ENCODE measurements at regions not wholly inside any gene's neighbourhood (a gene's known extent, or its start where the extent isn't known, plus 50 kb on each side); places are given as distances from the start of the nearest gene placed in this dataset.
A peak's percentile ranks its signal among the peaks of the same experiment; 100 is the strongest.
"Not testable (repeated sequence)": the region's sequence is repeated elsewhere in the genome, so short reads cannot be mapped to it uniquely, and the experiment has no call there.

- Histone ChIP-seq H3K18ac (ENCODE audit: low read length) (peak overlapping the region; percentile 70), H3K4ac (ENCODE audit: low read depth, low read length) (peak overlapping the region; percentile 71), H3K56ac (ENCODE audit: low read length) (peak overlapping the region; percentile 34), H3K27ac (ENCODE audit: low read depth, low read length) (peak overlapping the region; percentile 27)
- H2BK5ac ChIP-seq (ENCODE audit: low read length); H3K27me3 ChIP-seq (ENCODE audit: insufficient read depth, low read length, poor library complexity); H3K79me1 ChIP-seq (ENCODE audit: low read length); H3K4me1 ChIP-seq (ENCODE audit: control insufficient read depth, low read depth, low read length); H4K5ac ChIP-seq (ENCODE audit: low read length); H4K8ac ChIP-seq (ENCODE audit: low read depth, low read length); H3K4me3 ChIP-seq (ENCODE audit: low read length); H3K4me2 ChIP-seq (ENCODE audit: low read length); H2AK5ac ChIP-seq (ENCODE audit: low read length); H3K79me2 ChIP-seq (ENCODE audit: control insufficient read depth, insufficient read depth, low read length); H3K9ac ChIP-seq (ENCODE audit: low read length); H3K23ac ChIP-seq (ENCODE audit: low read length); H2BK15ac ChIP-seq (replicated peaks; ENCODE audit: low read depth); H3K36me3 ChIP-seq (ENCODE audit: control insufficient read depth, insufficient read depth, low read length); H2BK120ac ChIP-seq (ENCODE audit: low read depth, low read length): not testable (repeated sequence)
- no CpG with 5 or more reads among the region's 8 CpGs for WGBS (ENCODE audit: extremely low coverage, insufficient coverage, low lambda C conversion rate)
- peak; percentile 72 for DNase-seq
These were observed 90.0 kb upstream of the ZNF195 start for GRCh38 chr11:3468963-3469362.

GRCh38 chr11:3467599-3467998 lies 88.7 kb upstream of the ZNF195 start:
- not testable (repeated sequence) for H3K4me2 ChIP-seq (ENCODE audit: low read length); H4K5ac ChIP-seq (ENCODE audit: low read length); H3K4me3 ChIP-seq (ENCODE audit: low read length); H3K9ac ChIP-seq (ENCODE audit: low read length); DNase-seq; H3K18ac ChIP-seq (ENCODE audit: low read length); H3K27me3 ChIP-seq (ENCODE audit: insufficient read depth, low read length, poor library complexity); H3K56ac ChIP-seq (ENCODE audit: low read length); H3K4ac ChIP-seq (ENCODE audit: low read depth, low read length); H3K4me1 ChIP-seq (ENCODE audit: control insufficient read depth, low read depth, low read length); H2BK120ac ChIP-seq (ENCODE audit: low read depth, low read length); H3K79me1 ChIP-seq (ENCODE audit: low read length); H3K79me2 ChIP-seq (ENCODE audit: control insufficient read depth, insufficient read depth, low read length); H2AK5ac ChIP-seq (ENCODE audit: low read length); H3K27ac ChIP-seq (ENCODE audit: low read depth, low read length); H3K36me3 ChIP-seq (ENCODE audit: control insufficient read depth, insufficient read depth, low read length); H4K8ac ChIP-seq (ENCODE audit: low read depth, low read length); H2BK15ac ChIP-seq (replicated peaks; ENCODE audit: low read depth); H3K23ac ChIP-seq (ENCODE audit: low read length); H2BK5ac ChIP-seq (ENCODE audit: low read length)
- WGBS (ENCODE audit: extremely low coverage, insufficient coverage, low lambda C conversion rate): no CpG with 5 or more reads among the region's 5 CpGs

- not testable (repeated sequence) for H2BK120ac ChIP-seq (ENCODE audit: low read depth, low read length); H2AK5ac ChIP-seq (ENCODE audit: low read length); H2BK5ac ChIP-seq (ENCODE audit: low read length); H3K36me3 ChIP-seq (ENCODE audit: control insufficient read depth, insufficient read depth, low read length); H3K79me2 ChIP-seq (ENCODE audit: control insufficient read depth, insufficient read depth, low read length); H3K9ac ChIP-seq (ENCODE audit: low read length); H3K27ac ChIP-seq (ENCODE audit: low read depth, low read length); H3K4ac ChIP-seq (ENCODE audit: low read depth, low read length); DNase-seq; H3K27me3 ChIP-seq (ENCODE audit: insufficient read depth, low read length, poor library complexity); H3K23ac ChIP-seq (ENCODE audit: low read length); H4K5ac ChIP-seq (ENCODE audit: low read length); H3K4me3 ChIP-seq (ENCODE audit: low read length); H3K79me1 ChIP-seq (ENCODE audit: low read length); H2BK15ac ChIP-seq (replicated peaks; ENCODE audit: low read depth); H4K8ac ChIP-seq (ENCODE audit: low read depth, low read length); H3K4me2 ChIP-seq (ENCODE audit: low read length); H3K4me1 ChIP-seq (ENCODE audit: control insufficient read depth, low read depth, low read length)
- peak overlapping the region; percentile 25 for H3K18ac ChIP-seq (ENCODE audit: low read length)
- peak overlapping the region; percentile 67 for H3K56ac ChIP-seq (ENCODE audit: low read length)
- no CpG with 5 or more reads among the region's 10 CpGs for WGBS (ENCODE audit: extremely low coverage, insufficient coverage, low lambda C conversion rate)
These were observed 76.7 kb upstream of the ZNF195 start for GRCh38 chr11:3455666-3456065.

- not testable (repeated sequence) for H3K23ac ChIP-seq (ENCODE audit: low read length); H3K56ac ChIP-seq (ENCODE audit: low read length); H3K27ac ChIP-seq (ENCODE audit: low read depth, low read length); H3K4ac ChIP-seq (ENCODE audit: low read depth, low read length); H3K4me1 ChIP-seq (ENCODE audit: control insufficient read depth, low read depth, low read length); H3K79me2 ChIP-seq (ENCODE audit: control insufficient read depth, insufficient read depth, low read length); H2BK5ac ChIP-seq (ENCODE audit: low read length); H3K18ac ChIP-seq (ENCODE audit: low read length); H3K79me1 ChIP-seq (ENCODE audit: low read length); H3K4me3 ChIP-seq (ENCODE audit: low read length); H3K36me3 ChIP-seq (ENCODE audit: control insufficient read depth, insufficient read depth, low read length); H4K5ac ChIP-seq (ENCODE audit: low read length); H2AK5ac ChIP-seq (ENCODE audit: low read length); H2BK120ac ChIP-seq (ENCODE audit: low read depth, low read length); H2BK15ac ChIP-seq (replicated peaks; ENCODE audit: low read depth); H4K8ac ChIP-seq (ENCODE audit: low read depth, low read length); H3K4me2 ChIP-seq (ENCODE audit: low read length); H3K9ac ChIP-seq (ENCODE audit: low read length); H3K27me3 ChIP-seq (ENCODE audit: insufficient read depth, low read length, poor library complexity)
- WGBS (ENCODE audit: extremely low coverage, insufficient coverage, low lambda C conversion rate): no CpG with 5 or more reads among the region's 16 CpGs
- peak; percentile 85 for DNase-seq
These were observed 75.9 kb upstream of the ZNF195 start for GRCh38 chr11:3454844-3455243.

GRCh38 chr11:3453596-3454256 lies 74.8 kb upstream of the ZNF195 start:
- H2AK5ac ChIP-seq (ENCODE audit: low read length); H3K4ac ChIP-seq (ENCODE audit: low read depth, low read length); H4K8ac ChIP-seq (ENCODE audit: low read depth, low read length); H3K18ac ChIP-seq (ENCODE audit: low read length); H3K27me3 ChIP-seq (ENCODE audit: insufficient read depth, low read length, poor library complexity); H2BK5ac ChIP-seq (ENCODE audit: low read length); H3K4me1 ChIP-seq (ENCODE audit: control insufficient read depth, low read depth, low read length); H3K79me2 ChIP-seq (ENCODE audit: control insufficient read depth, insufficient read depth, low read length); H3K4me2 ChIP-seq (ENCODE audit: low read length); H3K79me1 ChIP-seq (ENCODE audit: low read length); H3K36me3 ChIP-seq (ENCODE audit: control insufficient read depth, insufficient read depth, low read length); H3K23ac ChIP-seq (ENCODE audit: low read length); H3K9ac ChIP-seq (ENCODE audit: low read length); H4K5ac ChIP-seq (ENCODE audit: low read length); H3K4me3 ChIP-seq (ENCODE audit: low read length); H3K27ac ChIP-seq (ENCODE audit: low read depth, low read length); H2BK120ac ChIP-seq (ENCODE audit: low read depth, low read length); DNase-seq; H2BK15ac ChIP-seq (replicated peaks; ENCODE audit: low read depth): not testable (repeated sequence)
- peak overlapping the region; percentile 5 for H3K56ac ChIP-seq (ENCODE audit: low read length)
- no CpG with 5 or more reads among the region's 9 CpGs for WGBS (ENCODE audit: extremely low coverage, insufficient coverage, low lambda C conversion rate)

- DNase-seq; H3K27me3 ChIP-seq (ENCODE audit: insufficient read depth, low read length, poor library complexity); H3K36me3 ChIP-seq (ENCODE audit: control insufficient read depth, insufficient read depth, low read length); H3K79me2 ChIP-seq (ENCODE audit: control insufficient read depth, insufficient read depth, low read length); H3K4me2 ChIP-seq (ENCODE audit: low read length); H3K27ac ChIP-seq (ENCODE audit: low read depth, low read length); H3K23ac ChIP-seq (ENCODE audit: low read length); H3K56ac ChIP-seq (ENCODE audit: low read length); H3K4ac ChIP-seq (ENCODE audit: low read depth, low read length); H3K4me3 ChIP-seq (ENCODE audit: low read length); H3K4me1 ChIP-seq (ENCODE audit: control insufficient read depth, low read depth, low read length); H2BK5ac ChIP-seq (ENCODE audit: low read length); H3K9ac ChIP-seq (ENCODE audit: low read length); H3K18ac ChIP-seq (ENCODE audit: low read length); H2AK5ac ChIP-seq (ENCODE audit: low read length); H4K8ac ChIP-seq (ENCODE audit: low read depth, low read length); H4K5ac ChIP-seq (ENCODE audit: low read length); H3K79me1 ChIP-seq (ENCODE audit: low read length); H2BK120ac ChIP-seq (ENCODE audit: low read depth, low read length); H2BK15ac ChIP-seq (replicated peaks; ENCODE audit: low read depth): not testable (repeated sequence)
- no CpG with 5 or more reads among the region's 1 CpG for WGBS (ENCODE audit: extremely low coverage, insufficient coverage, low lambda C conversion rate)
These were observed 71.9 kb upstream of the ZNF195 start for GRCh38 chr11:3450822-3451221.

Data from mesendoderm (in vitro differentiated cells).